ENCODE measurements at regions not wholly inside any gene's neighbourhood (a gene's known extent, or its start where the extent isn't known, plus 50 kb on each side); places are given as distances from the start of the nearest gene placed in this dataset.

DNA sequence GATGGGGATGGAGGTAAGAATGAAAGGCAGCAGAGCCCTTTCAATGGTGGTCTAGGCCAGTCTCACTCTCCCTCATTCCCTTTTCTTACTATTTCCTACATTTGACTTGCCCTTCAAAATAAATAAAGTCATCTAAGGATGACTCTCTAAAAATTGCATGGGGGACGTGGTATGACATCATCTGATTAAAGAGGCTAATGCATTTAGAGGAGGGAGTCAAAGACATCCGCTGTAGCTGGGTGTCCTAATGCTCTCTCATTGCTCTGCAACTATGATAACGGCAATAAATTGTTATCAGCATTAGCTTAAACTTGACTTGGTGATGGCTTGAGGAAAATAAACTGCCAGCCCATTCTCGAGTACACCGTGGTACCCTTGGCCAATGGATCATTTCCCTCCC is 225.6 kb upstream of the PBX1 start:
- TF ChIP-seq ARNT (IDR thresholded peaks at IDR 0.05): no peak
- TF ChIP-seq FOXA1 (IDR thresholded peaks at IDR 0.05): no peak
- no peak for TF ChIP-seq SP1 (IDR thresholded peaks at IDR 0.05)
- TF ChIP-seq LEF1 (IDR thresholded peaks at IDR 0.05; ENCODE audit: borderline replicate concordance): no peak
- no peak for TF ChIP-seq BHLHE40 (IDR thresholded peaks at IDR 0.05; ENCODE audit: borderline replicate concordance)
- TF ChIP-seq, protein P1, sequence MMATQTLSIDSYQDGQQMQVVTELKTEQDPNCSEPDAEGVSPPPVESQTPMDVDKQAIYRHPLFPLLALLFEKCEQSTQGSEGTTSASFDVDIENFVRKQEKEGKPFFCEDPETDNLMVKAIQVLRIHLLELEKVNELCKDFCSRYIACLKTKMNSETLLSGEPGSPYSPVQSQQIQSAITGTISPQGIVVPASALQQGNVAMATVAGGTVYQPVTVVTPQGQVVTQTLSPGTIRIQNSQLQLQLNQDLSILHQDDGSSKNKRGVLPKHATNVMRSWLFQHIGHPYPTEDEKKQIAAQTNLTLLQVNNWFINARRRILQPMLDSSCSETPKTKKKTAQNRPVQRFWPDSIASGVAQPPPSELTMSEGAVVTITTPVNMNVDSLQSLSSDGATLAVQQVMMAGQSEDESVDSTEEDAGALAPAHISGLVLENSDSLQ (IDR thresholded peaks at IDR 0.05): no peak
